SHP77 treated with DMSO at 0.1 percent for 48 hours (cell line): ENCODE measurements at regions not wholly inside any gene's neighbourhood (a gene's known extent, or its start where the extent isn't known, plus 50 kb on each side); places are given as distances from the start of the nearest gene placed in this dataset.
"Not testable (repeated sequence)": the region's sequence is repeated elsewhere in the genome, so short reads cannot be mapped to it uniquely, and the experiment has no call there.

Source experiments
- DNase-seq: peaks from one replicate; lab custom pipeline; 2025; lab: John Stamatoyannopoulos, UW

GRCh38 chr13:80881942-80882445 lies 541.1 kb upstream of the SPRY2 start:
- DNase-seq = peak; percentile 95

DNA sequence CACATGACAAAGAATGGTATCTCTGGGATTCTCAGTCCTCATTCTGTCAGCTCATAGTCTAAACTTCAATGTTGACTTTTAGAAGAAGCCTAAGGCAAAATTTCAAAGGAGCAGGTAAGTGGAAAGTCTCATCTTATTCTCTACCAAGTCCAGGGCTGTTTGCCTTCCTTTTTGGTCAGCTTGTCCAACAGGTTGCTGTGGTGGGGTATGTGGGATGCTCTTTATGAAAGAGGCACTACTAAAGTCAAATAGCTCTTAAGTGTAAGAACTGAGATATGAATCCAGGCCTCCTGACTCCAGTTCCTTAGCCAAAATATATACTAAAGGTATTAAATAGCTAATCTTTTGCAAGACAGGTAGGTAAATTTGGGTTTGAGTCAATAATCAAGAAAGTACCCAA lies 540.6 kb upstream of the SPRY2 start:
- DNase-seq = no peak

DNA sequence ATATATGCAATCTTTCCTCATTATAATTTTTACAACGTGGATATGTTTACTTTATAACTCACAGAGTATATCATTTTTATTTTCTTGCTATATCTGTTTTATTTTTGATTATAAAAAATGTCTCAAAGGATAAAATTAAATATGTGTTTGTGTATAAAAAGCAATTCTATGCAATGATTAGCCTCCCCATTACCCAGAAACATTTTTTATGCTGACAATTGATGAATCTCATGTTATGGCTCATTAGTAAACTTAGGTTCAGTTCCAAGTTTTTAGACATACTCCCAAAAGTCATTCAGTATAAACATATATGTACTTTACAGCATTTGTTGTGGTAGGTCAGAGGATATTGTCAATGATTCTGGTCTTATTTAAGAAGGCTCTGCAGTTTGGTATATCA lies 540.1 kb upstream of the SPRY2 start:
- DNase-seq = no peak

DNA sequence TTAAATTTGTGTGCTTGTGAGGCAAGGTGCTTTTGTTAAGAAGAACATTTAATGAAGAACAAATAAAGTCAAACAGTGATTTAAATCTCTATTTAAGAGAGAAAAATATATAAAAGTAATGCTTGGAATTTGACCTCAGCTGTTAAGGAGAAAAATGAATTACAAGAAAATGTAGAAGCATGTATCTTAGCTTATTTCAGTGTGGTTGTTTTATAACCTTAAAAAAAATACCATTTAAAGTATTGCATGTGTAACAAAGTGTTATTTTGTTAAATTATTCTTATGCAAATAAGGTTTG lies 537.0 kb upstream of the SPRY2 start:
- DNase-seq = no peak

DNA sequence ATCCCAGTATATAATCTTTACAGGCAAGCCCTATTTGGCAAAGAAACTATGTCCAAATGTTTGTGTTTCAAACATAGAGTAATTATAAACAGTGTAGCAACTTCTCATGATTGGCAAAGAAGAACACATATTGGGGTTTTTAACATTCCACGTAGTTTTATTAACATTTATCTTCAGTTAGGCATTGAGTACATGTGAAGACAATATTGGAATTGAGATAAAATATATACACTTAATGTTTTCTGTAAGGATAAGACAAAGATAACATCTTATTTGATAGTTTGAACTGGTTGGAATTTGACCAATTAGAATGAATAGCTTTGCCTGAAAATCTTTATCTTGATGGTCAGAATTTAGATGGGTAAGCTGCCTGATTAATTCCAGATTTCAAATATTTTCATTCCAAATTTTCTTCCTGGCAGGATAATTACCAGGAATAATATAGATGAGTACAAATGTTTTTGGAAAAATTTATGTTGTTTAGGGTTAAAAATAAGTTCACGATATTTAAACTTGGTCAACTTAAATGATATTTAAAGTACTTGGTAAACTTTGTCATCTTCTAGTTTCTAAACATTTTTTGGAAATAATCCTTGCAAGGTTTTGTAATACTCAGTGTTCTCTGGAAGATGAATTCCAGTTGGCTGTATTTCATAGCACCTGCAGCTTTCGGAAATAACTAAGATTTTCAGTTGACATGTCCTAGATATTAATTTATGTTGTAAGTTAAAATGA lies 536.5 kb upstream of the SPRY2 start:
- no peak for DNase-seq

DNA sequence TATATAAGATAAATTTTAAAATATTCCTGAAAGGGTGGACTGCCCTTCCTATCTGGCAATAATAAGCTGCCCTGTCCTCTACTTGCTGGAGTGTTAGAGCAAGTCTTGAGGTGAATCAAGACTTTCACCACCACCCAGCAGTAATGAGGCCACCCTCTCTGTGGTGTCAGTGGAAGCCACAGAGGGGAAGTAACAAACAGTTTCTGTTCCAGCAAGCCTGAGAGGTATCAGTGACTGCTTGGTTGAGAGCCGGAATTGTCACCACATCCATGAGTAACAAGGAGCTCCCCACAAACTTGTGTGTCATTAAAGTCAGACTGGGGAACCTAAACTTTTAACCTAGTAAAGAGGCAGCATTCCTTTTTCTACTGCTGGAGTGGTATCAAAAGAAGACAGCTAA lies 532.7 kb upstream of the SPRY2 start:
- no peak for DNase-seq

- DNase-seq = not testable (repeated sequence)
Observed at GRCh38 chr13:80871971-80872370, 531.0 kb upstream of the SPRY2 start.

DNA sequence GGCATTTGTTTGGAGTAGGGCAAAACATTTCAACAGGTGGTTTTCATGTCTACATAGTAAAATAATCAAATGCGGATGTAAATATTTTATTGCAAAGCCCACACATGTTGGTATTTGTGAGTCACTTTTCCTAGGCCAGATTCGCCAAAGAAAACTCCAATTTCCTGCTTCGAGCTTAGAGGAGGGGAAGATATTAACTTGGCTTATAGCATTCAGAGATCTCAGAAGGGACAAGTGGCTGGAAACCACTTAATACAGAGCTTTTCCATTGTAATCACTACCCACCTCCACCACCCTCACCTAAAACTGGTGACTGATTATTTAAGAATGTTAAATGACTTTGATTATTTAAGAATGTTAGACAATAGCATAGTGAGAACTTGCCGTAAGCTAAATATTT lies 530.6 kb upstream of the SPRY2 start:
- no peak for DNase-seq

GRCh38 chr13:80870186-80870585 lies 529.3 kb upstream of the SPRY2 start:
- no peak for DNase-seq

DNA sequence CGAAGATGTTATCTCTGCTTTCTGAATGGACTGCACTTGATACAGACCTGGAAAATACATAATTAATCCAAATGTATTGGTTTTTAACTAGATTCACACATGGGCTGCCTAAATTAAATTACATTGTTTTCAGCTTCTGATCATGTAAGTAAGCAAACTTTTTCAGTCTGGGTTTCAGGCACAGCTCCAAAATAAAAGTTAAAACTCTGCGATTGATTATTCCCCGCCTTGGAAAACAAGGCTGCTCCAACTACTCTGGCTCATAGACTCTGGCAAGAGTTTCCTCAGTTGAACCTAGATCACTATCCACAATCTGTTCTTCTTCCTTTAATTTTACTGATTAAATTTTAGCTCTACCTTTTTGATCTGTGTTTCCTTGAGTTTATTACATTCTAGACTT lies 526.0 kb upstream of the SPRY2 start:
- DNase-seq = no peak

DNA sequence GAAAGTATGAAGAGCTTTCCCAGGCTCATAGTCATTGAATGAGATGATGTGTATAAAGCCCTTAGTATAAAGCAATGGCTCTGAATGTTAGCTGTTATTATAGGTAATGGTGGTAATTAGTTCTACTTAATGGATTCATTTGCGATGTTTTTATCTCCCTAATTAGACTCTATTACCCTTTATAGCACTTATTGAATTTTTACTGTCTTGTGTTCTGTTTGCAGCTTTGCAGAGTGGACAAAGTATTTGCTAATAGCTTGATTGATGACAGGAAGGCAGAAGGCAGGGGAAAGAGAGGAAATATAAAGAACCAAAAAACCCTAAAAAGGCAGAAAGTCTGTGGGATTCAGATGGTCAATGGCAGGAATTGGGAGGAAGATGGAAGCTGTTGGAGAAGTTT lies 524.4 kb upstream of the SPRY2 start:
- DNase-seq = no peak

GRCh38 chr13:80862456-80862855 lies 521.5 kb upstream of the SPRY2 start:
- DNase-seq = no peak

DNA sequence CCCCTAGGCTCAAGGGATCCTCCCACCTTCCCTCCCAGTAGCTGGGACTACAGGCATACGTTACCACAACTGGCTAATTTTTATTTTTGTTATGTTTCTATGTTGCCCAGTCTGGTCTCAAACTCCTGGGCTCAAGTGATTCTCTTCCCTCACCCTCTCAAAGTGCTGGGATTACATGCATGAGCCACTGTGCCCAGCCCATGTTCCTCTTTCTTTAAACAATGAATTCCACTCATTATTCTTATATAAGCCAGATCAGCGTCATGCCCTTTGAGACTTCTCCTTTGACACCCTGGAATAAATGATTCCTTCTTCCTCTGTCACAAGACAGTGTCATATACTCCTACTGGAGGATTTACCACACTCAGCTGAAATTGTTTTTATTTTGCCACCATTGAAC lies 519.9 kb upstream of the SPRY2 start:
- DNase-seq = no peak

DNA sequence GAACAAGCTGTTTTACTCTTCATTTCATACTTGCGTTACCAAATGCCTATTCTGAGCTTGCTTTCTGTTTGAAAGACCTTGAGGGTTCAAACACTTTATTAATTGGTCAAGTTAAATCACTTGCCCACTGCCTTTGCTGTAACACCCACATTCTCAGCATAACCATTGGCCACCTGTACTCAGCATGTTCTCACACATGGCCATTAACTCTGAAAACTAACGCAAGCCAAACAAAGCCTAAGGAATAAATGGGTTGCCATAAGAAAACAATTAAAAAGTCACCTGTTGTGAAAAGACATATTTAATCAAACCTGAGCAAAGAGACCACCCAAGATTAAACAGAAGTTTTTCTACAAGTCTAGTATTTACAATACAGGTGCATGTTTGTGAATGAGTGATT lies 517.2 kb upstream of the SPRY2 start:
- no peak for DNase-seq

DNA sequence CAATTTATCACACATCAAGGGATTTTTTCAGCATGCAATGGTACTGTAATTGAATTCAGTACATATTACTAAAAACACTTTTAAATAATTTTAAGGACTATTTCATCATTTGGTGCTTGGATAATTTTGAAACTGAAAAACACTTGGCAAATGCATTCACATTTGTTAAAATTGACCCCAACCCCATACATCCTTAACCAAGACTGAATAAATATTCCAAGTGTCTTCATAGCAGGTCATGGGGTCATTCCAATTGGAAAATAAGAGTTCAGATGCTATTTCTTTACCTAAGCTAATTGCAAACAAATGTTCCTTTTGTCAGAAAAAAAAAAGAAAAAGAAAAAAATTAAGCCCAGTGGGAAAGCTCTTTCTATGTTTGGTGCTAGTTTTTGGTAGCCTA lies 516.4 kb upstream of the SPRY2 start:
- DNase-seq = no peak

- no peak for DNase-seq
Observed at GRCh38 chr13:80850771-80851170, 509.8 kb upstream of the SPRY2 start.

DNA sequence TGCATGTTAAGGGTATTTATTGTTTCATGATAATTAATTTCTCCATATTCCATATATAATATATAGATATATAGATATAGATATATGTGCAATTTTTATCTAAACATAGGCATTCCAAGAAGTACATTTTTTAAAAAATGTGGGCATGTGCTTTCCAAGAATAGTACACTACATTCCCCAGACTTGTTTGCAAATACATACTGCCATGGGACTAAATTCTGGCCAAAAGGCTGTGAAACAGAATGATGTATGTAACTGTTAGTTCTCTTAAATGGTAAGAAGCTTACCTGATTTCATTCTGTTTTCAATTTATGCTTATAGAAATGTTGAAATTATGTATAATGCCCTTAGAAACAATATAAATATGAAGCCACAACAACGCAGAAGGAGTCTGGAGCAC lies 503.2 kb upstream of the SPRY2 start:
- no peak for DNase-seq

DNA sequence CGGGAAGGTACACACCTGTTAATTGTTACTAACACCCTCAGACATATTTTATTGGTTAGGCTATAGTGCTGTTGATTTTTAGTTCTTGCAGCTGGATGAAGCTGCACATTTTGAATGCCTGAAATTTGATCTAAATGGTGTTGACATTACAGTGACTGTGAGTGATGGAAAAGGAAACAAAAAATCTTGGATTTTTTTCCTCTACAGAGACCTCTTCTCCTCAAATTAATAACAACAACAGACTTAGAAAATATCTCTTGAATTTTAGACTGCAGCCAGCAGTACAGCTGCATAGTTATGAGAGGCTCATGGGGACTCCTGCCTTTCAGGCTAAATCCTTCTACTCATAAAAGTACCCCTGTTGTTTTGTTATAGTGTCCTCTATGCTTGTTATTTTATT lies 500.5 kb upstream of the SPRY2 start:
- DNase-seq = peak; percentile 15

DNA sequence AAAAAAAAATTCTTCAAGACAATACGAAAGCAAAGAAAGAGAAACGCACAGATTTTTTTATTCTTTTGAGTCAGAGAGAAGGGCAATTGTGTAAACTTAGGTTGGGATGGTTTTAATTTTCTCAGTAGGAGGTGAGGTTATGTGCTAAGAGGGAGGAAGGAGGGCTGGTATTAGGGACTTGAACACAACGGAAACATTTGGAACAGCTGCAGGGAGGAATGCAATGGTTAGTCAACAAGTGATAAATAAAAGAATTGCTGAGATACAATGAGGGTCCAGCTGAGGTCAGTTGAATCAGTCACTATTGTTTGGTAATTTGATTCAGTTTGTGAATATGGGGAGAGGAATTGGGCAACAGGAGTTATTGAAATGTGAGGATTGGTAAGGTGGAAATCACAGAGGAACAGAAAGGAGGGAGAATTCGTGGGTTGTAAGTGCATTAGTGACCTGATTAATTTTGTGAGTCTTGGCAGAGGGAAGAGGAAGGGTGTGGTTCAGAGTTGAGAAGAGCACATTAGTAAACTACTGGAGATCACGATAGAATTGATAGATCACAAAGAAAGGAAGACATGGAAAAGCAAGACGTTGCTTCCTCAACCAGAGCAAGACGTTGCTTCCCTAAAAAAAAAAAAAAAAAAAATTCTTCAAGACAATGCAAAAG lies 499.5 kb upstream of the SPRY2 start:
- DNase-seq = no peak

- DNase-seq = no peak
Observed at GRCh38 chr13:80835902-80836301, 495.0 kb upstream of the SPRY2 start.

DNA sequence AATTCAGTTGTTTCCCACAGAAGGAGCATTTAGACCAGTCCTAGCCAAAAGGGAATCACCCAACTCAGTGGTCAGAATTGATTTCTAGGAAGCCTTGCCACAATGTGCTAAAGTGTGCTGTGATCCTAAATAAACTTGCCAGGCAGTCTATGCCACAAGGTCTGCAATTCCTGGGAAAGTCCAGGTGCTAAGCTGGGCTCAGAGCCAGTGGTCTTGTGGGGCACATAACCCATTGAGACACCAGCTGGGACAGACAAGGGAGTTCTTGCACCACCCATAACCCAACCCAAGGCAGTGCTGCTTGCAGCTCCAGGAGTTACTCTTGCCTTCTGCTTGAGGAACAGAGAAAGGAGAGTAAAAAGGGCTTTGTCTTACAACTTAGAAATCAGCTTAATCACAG lies 489.5 kb upstream of the SPRY2 start:
- no peak for DNase-seq

- DNase-seq = no peak
Observed at GRCh38 chr13:80828759-80829158, 487.8 kb upstream of the SPRY2 start.

DNA sequence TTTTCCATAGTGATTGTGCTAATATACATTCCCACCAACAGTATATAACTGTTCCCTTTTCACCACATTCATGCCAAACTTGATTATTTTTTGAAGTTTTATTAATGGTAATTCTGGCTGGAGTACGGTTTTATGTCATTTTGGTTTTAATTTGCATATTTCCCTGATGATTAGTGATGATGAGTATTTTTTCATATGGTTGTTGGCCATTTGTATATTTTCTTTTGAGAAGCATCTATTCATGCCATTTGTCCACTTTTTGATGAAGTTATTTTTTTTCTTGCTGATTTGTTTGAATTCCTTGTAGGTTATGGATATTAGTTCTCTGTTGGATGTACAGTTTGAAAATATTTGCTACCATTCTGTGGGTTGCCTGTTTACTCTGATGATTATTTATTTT lies 484.4 kb upstream of the SPRY2 start:
- no peak for DNase-seq

DNA sequence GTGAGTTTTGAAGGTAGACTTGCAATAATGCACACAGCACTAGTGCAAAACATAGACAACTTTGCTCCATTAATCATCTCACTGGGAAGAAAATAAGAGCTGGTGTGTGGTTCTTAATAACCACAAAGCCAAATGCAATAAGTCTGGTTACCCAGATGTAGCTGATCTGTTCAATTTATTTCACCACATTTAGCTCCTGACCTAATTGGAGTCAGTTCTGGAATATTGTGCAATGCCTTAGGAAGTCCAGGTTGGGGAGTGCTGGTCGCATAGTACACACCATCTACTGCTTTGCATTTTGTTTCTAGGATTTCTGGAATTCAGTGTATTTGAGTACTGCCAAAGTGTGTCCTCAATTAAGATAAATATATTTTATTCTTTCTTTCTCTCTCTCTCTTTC lies 483.3 kb upstream of the SPRY2 start:
- DNase-seq = no peak
